SK-N-MC (cell line): ENCODE measurements at regions not wholly inside any gene's neighbourhood (a gene's known extent, or its start where the extent isn't known, plus 50 kb on each side); places are given as distances from the start of the nearest gene placed in this dataset.

Experiments used
- EZH2 ChIP-seq: fragments of 200-600 bp; sonication (generic); IDR thresholded peaks from one replicate; pipeline ENCODE4 v1.6.1; 2017; ENCODE audit warnings: antibody characterized with exemption
- POLR2AphosphoS5 ChIP-seq: IDR thresholded peaks from 2 replicates; pipeline ENCODE4 v1.6.1; 2012; ENCODE audit warnings: mild to moderate bottlenecking, low read depth, low read length, borderline replicate concordance

DNA sequence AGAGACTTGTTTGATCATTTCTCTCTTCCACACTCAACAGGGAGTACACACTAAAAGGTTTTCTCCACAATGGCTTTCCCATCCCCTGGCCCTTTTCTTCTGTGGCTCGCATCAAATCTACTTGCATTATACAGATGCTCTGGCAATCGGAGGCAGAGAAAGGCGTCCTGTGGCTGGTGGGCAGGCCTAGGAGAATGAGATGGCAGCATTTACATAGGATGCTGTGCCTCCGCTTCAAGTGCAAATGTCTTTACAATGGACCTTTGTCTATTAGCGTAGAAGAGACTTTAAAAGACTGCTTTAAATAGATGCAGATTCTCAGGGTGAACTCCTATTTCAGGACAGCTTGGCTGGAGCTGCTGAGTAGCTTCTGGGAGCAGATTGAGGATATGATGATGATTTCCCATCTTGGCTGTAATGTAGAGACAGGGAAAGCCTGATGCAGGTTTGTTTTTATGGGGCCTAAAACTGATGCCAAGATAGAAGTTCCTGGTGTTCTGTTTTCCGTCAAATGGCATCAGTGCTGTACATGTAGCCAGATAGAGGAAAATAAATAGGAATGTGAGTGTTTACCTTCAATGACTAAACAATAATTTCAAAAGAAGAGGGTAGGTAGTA lies 423.4 kb downstream of the RND3 start:
- TF ChIP-seq EZH2 (no peak), POLR2AphosphoS5 (no peak)
